Breast epithelium (tissue), 4 donors: ENCODE measurements at regions not wholly inside any gene's neighbourhood (a gene's known extent, or its start where the extent isn't known, plus 50 kb on each side); places are given as distances from the start of the nearest gene placed in this dataset.

Source experiments
- DNase-seq, 2 donors: peaks; one replicate each; pipeline ENCODE4 v3.0.0-alpha.2; 2019; ENCODE audit warnings: low spot score in 2 of 2
- H3K27ac ChIP-seq, 2 donors: fragments of 200-600 bp; sonication (generic) in 1 of 2; one replicate each; pipeline ENCODE4 v1.5.1; 2016 to 2019; ENCODE audit warnings: mild to moderate bottlenecking in 1 of 2
- H3K27me3 ChIP-seq, 2 donors: fragments of 200-600 bp; sonication (generic) in 1 of 2; one replicate each; pipeline versions ENCODE4 v1.5.1 to v1.6.0; 2017 to 2019; ENCODE audit warnings: control low read depth in 1 of 2, mild to moderate bottlenecking in 1 of 2
- H3K36me3 ChIP-seq: fragments of 200-600 bp; one replicate; pipeline ENCODE4 v1.5.1; 2019
- H3K4me1 ChIP-seq, 2 donors: fragments of 200-600 bp; sonication (generic); one replicate each; pipeline ENCODE4 v1.5.1; 2016 to 2019; ENCODE audit warnings: control low read depth in 1 of 2
- H3K4me3 ChIP-seq, 3 donors: fragments of 200-600 bp; sonication (generic); 1 replicate in 2 of 3; 2 replicates in 1 of 3; pipeline ENCODE4 v1.5.1; 2016 to 2019; ENCODE audit warnings: mild to moderate bottlenecking in 3 of 3, moderate library complexity in 2 of 3
- H3K9me3 ChIP-seq, 2 donors: fragments of 200-600 bp; sonication (generic) in 1 of 2; one replicate each; pipeline ENCODE4 v1.5.1; 2016 to 2019; ENCODE audit warnings: control low read depth in 1 of 2
- CTCF ChIP-seq, 3 donors: fragments of 450-650 bp; IDR thresholded peaks; one replicate each; pipeline ENCODE4 v1.5.1; 2016 to 2017; ENCODE audit warnings: antibody characterized with exemption in 3 of 3, mild to moderate bottlenecking in 3 of 3, moderate library complexity in 3 of 3
- POLR2A ChIP-seq: fragments of 450-650 bp; IDR thresholded peaks from one replicate; pipeline ENCODE4 v1.6.1; 2016; ENCODE audit warnings: antibody characterized with exemption, mild to moderate bottlenecking, moderate library complexity
- POLR2AphosphoS5 ChIP-seq, 3 donors: sonication (generic); formaldehyde crosslinking; IDR thresholded peaks; one replicate each; pipeline ENCODE4 v1.6.1; 2017; ENCODE audit warnings: antibody characterized with exemption in 3 of 3
- intact Hi-C: fragments of 100-400 bp; cut with DNase I; formaldehyde crosslinking; loops from one replicate; pipeline ENCODE4 v1.15.1; 2023; ENCODE audit warnings: low total_unique reads

- intact Hi-C loops = no loop called here
- TF ChIP-seq POLR2A (no peak), CTCF (IDR thresholded peaks at IDR 0.05) (no peak), POLR2AphosphoS5 (IDR thresholded peaks at IDR 0.05) (no peak)
- Histone ChIP-seq H3K27ac (no peak overlapping the region), H3K27me3 (no peaks in the 10 kb centered on the region), H3K36me3 (no peaks in the 10 kb centered on the region), H3K4me3 (no peak overlapping the region), H3K4me1 (no peaks in the 10 kb centered on the region), H3K9me3 (no peaks in the 10 kb centered on the region)
- DNase-seq = no peak
Observed at GRCh38 chr21:18146820-18147219, 97.8 kb upstream of the CHODL start.

- no peak for DNase-seq
- Histone ChIP-seq H3K4me3 (no peak overlapping the region), H3K27ac (no peak overlapping the region), H3K4me1 (no peaks in the 10 kb centered on the region), H3K36me3 (no peaks in the 10 kb centered on the region), H3K27me3 (no peaks in the 10 kb centered on the region), H3K9me3 (no peaks in the 10 kb centered on the region)
- TF ChIP-seq POLR2A = no peak
- no peak for TF ChIP-seq POLR2AphosphoS5 (IDR thresholded peaks at IDR 0.05)
- no peak for TF ChIP-seq CTCF (IDR thresholded peaks at IDR 0.05)
- intact Hi-C loops = no loop called here
Observed at GRCh38 chr21:18144339-18144738, 100.3 kb upstream of the CHODL start.

GRCh38 chr21:18142655-18143054, 102.0 kb upstream of the CHODL start:
- H3K4me1 ChIP-seq = no peaks in the 10 kb centered on the region
- TF ChIP-seq POLR2A (no peak), CTCF (IDR thresholded peaks at IDR 0.05) (no peak), POLR2AphosphoS5 (IDR thresholded peaks at IDR 0.05) (no peak)
- intact Hi-C loops = no loop called here
- H3K4me3 ChIP-seq = no peak overlapping the region
- H3K9me3 ChIP-seq = no peaks in the 10 kb centered on the region
- H3K27ac ChIP-seq = no peak overlapping the region
- no peaks in the 10 kb centered on the region for H3K36me3 ChIP-seq
- H3K27me3 ChIP-seq = no peaks in the 10 kb centered on the region
- DNase-seq = no peak

- intact Hi-C loops = no loop called here
- Histone ChIP-seq H3K4me1 (no peaks in the 10 kb centered on the region), H3K9me3 (no peaks in the 10 kb centered on the region), H3K27ac (no peak overlapping the region), H3K36me3 (no peaks in the 10 kb centered on the region), H3K4me3 (no peak overlapping the region), H3K27me3 (no peaks in the 10 kb centered on the region)
- TF ChIP-seq POLR2AphosphoS5 (IDR thresholded peaks at IDR 0.05) (no peak), CTCF (IDR thresholded peaks at IDR 0.05) (no peak), POLR2A (no peak)
- no peak for DNase-seq
Observed at GRCh38 chr21:18138507-18138906, 106.1 kb upstream of the CHODL start.

- intact Hi-C loops = no loop called here
- TF ChIP-seq CTCF (IDR thresholded peaks at IDR 0.05) = no peak
- no peak for TF ChIP-seq POLR2AphosphoS5 (IDR thresholded peaks at IDR 0.05)
- TF ChIP-seq POLR2A = no peak
Observed at GRCh38 chr21:18129526-18129925, 115.1 kb upstream of the CHODL start.

More at GRCh38 chr21:18129526-18129925, 115.1 kb upstream of the CHODL start:
- DNase-seq = no peak
- no peaks in the 10 kb centered on the region for H3K4me1 ChIP-seq
- H3K27me3 ChIP-seq = no peaks in the 10 kb centered on the region
- H3K36me3 ChIP-seq = no peaks in the 10 kb centered on the region
- H3K9me3 ChIP-seq = no peaks in the 10 kb centered on the region
- no peak overlapping the region for H3K27ac ChIP-seq
- H3K4me3 ChIP-seq = no peak overlapping the region
